ENCODE measurements at regions not wholly inside any gene's neighbourhood (a gene's known extent, or its start where the extent isn't known, plus 50 kb on each side); places are given as distances from the start of the nearest gene placed in this dataset.

- DNase-seq (ENCODE audit: low read depth) = no peak
These were observed 106.8 kb downstream of the CNTN3 start for GRCh38 chr3:74507691-74508090.

GRCh38 chr3:74506246-74506645 lies 108.2 kb downstream of the CNTN3 start:
- DNase-seq (ENCODE audit: low read depth) = no peak

GRCh38 chr3:74501007-74501406 lies 113.5 kb downstream of the CNTN3 start:
- no peak for DNase-seq (ENCODE audit: low read depth)

GRCh38 chr3:74500257-74500656 lies 114.2 kb downstream of the CNTN3 start:
- no peak for DNase-seq (ENCODE audit: low read depth)

- DNase-seq (ENCODE audit: low read depth) = no peak
These were observed 122.6 kb downstream of the CNTN3 start for GRCh38 chr3:74491874-74492273.

- no peak for DNase-seq (ENCODE audit: low read depth)
These were observed 125.2 kb downstream of the CNTN3 start for GRCh38 chr3:74489050-74489792.

GRCh38 chr3:74479915-74480314 lies 134.5 kb downstream of the CNTN3 start:
- DNase-seq (ENCODE audit: low read depth) = no peak

- DNase-seq (ENCODE audit: low read depth) = no peak
These were observed 144.1 kb downstream of the CNTN3 start for GRCh38 chr3:74470313-74470712.

- DNase-seq (ENCODE audit: low read depth) = no peak
These were observed 144.7 kb downstream of the CNTN3 start for GRCh38 chr3:74469713-74470112.

- no peak for DNase-seq (ENCODE audit: low read depth)
These were observed 145.3 kb downstream of the CNTN3 start for GRCh38 chr3:74469151-74469550.

- DNase-seq (ENCODE audit: low read depth) = no peak
These were observed 148.6 kb downstream of the CNTN3 start for GRCh38 chr3:74465715-74466410.

GRCh38 chr3:74463515-74463914 lies 150.9 kb downstream of the CNTN3 start:
- DNase-seq (ENCODE audit: low read depth) = no peak

GRCh38 chr3:74456166-74456565 lies 158.3 kb downstream of the CNTN3 start:
- no peak for DNase-seq (ENCODE audit: low read depth)

GRCh38 chr3:74447221-74447620 lies 167.2 kb downstream of the CNTN3 start:
- DNase-seq (ENCODE audit: low read depth) = no peak

GRCh38 chr3:74445541-74445940 lies 168.9 kb downstream of the CNTN3 start:
- no peak for DNase-seq (ENCODE audit: low read depth)

GRCh38 chr3:74443102-74443501 lies 171.4 kb downstream of the CNTN3 start:
- no peak for DNase-seq (ENCODE audit: low read depth)

GRCh38 chr3:74442683-74443082 lies 171.8 kb downstream of the CNTN3 start:
- DNase-seq (ENCODE audit: low read depth) = no peak

- DNase-seq (ENCODE audit: low read depth) = no peak
These were observed 172.4 kb downstream of the CNTN3 start for GRCh38 chr3:74442068-74442467.

GRCh38 chr3:74436184-74436583 lies 178.3 kb downstream of the CNTN3 start:
- DNase-seq (ENCODE audit: low read depth) = no peak

- DNase-seq (ENCODE audit: low read depth) = no peak
These were observed 178.8 kb downstream of the CNTN3 start for GRCh38 chr3:74435631-74436030.

- DNase-seq (ENCODE audit: low read depth) = no peak
These were observed 180.1 kb downstream of the CNTN3 start for GRCh38 chr3:74434406-74434805.

- no peak for DNase-seq (ENCODE audit: low read depth)
These were observed 187.9 kb downstream of the CNTN3 start for GRCh38 chr3:74426571-74426970.

- no peak for DNase-seq (ENCODE audit: low read depth)
These were observed 190.6 kb downstream of the CNTN3 start for GRCh38 chr3:74423867-74424266.
